SK-N-SH (cell line): ENCODE measurements at regions not wholly inside any gene's neighbourhood (a gene's known extent, or its start where the extent isn't known, plus 50 kb on each side); places are given as distances from the start of the nearest gene placed in this dataset.

Experiments used
- CTCF ChIP-seq: fragments of 200-600 bp; sonication (generic); IDR thresholded peaks from 2 replicates; pipeline ENCODE4 v1.6.1; 2017; ENCODE audit warnings: antibody characterized with exemption, mild to moderate bottlenecking, moderate library complexity
- MXI1 ChIP-seq: IDR thresholded peaks from 2 replicates; pipeline ENCODE4 v1.6.1; 2012; ENCODE audit warnings: mild to moderate bottlenecking, low read depth, low read length, improper control_type of control experiment
- POLR2AphosphoS5 ChIP-seq: IDR thresholded peaks from 2 replicates; pipeline ENCODE4 v1.6.1; 2012; ENCODE audit warnings: low read depth, low read length
- REST ChIP-seq: IDR thresholded peaks from 2 replicates; pipeline ENCODE4 v1.6.1; 2012; ENCODE audit warnings: mild to moderate bottlenecking, low read depth, low read length, moderate library complexity
- TEAD4 ChIP-seq: IDR thresholded peaks from 2 replicates; pipeline ENCODE4 v1.4.0; 2012; ENCODE audit warnings: mild to moderate bottlenecking, borderline replicate concordance; ENCODE audit not compliant: insufficient read depth

- no peak for TF ChIP-seq REST
- TF ChIP-seq TEAD4 = no peak
- TF ChIP-seq CTCF = no peak
- TF ChIP-seq POLR2AphosphoS5 = no peak
- TF ChIP-seq MXI1 = no peak
Measured at GRCh38 chr1:178649582-178650350, 75.3 kb upstream of the RALGPS2 start.
